Stimulated activated CD8-positive, alpha-beta memory T cell treated with anti-CD3 and anti-CD28 coated beads, Interleukin-7, amount 100 ng/mL, for 24 hours (primary cell): ENCODE measurements at regions not wholly inside any gene's neighbourhood (a gene's known extent, or its start where the extent isn't known, plus 50 kb on each side); places are given as distances from the start of the nearest gene placed in this dataset.

Experiments
- DNase-seq: peaks from one replicate; pipeline ENCODE4 v3.0.0-alpha.2; 2020; ENCODE audit warnings: low read depth

- DNase-seq: no peak
These were observed 1052.0 kb downstream of the TBC1D22A start for GRCh38 chr22:47814474-47814873.

- DNase-seq: no peak
These were observed 1051.2 kb downstream of the TBC1D22A start for GRCh38 chr22:47813661-47814060.

DNA sequence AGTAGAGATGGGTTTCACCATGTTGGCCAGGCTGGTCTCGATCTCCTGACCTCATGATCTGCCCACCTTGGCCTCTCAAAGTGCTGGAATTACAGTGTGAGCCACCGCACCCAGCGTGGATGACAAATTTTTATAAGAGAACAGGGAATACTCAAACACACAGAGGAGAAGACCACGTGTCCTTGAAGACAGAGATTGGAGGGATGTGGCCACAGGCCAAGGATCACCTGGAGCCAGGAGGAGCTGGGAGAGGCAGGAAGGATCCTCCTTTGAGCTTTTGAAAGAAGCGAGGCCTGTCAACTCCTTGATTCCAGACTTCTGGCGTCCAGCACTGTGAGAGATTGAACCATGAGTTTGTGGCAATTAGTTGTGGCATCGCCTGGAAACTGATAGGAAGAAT lies 1049.5 kb downstream of the TBC1D22A start:
- DNase-seq: no peak

- DNase-seq: no peak
These were observed 1048.4 kb downstream of the TBC1D22A start for GRCh38 chr22:47810505-47811500.

DNA sequence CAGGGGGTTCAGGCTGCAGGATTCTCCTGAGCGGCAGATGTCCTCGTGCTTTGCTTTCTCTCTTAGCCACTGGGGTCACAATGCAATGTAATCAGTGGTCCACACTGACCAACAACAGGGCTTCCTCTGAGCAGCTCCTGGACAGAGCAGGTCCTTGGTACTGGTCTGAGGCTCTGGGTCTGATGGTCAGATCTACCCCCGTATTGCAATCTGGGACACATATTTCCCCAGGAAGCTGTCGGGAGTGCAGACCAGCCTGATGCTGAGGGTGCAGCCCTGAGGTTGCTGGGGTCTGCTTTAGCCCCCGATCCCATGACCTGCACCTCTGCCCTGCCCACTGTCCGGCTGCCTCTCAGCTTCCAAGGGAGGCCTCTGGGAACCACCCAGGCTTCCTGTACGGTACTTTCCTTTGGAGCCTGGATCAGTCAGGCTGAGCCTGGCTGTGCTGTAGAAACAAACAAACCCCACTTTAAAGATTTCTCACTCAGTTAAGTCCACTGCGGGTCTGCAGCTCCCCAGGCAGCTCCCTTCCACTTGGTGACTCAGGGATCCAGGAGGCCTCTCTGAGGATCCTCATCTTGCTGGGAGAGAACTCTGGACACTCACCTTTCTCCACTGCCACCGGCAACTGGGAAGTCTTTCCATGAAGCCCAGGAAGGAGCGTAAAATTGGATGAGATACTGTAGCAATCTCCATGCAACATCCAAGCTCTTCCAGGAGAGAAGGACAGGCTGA lies 1046.6 kb downstream of the TBC1D22A start:
- no peak for DNase-seq

DNA sequence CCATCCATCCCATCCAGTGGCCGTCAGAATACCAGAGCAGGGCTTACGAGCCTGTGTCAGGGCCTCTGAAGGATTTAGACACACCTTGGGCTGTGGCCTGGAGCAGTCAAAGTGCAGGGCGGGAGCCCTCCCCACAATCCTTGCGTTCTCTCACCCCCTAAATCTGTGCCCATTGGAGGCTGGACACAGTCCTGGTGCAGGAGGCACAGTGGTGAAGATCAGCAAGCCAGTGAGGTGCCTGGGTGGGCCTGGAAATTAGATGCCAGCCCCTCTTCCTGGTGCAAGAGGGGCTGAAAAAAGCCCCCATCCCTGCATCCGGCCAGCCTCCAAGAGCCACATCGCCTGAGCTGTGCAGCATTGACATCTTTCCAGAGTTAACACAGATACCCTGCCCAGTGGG lies 1045.8 kb downstream of the TBC1D22A start:
- DNase-seq: no peak

DNA sequence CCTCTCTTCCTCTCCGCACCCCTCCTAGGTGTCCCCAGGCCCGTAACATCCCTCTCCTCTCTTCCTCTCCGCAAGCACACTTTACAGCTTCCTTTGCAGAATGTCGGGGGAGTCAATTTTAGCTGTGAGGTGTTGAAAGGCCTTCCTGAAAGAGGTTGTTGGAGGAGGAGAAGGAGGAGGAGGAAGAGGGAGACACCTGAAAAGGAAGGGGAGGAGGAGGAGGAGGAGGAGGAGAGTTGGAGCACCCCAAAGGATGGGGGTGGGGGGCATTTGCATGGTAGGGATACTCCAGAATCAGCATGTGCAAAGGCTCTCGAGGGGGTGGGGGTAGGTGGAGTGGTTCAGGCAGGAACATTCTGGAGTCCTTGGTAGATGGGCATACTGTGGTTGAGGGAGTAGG lies 1045.1 kb downstream of the TBC1D22A start:
- DNase-seq: no peak

GRCh38 chr22:47806894-47807293 lies 1044.4 kb downstream of the TBC1D22A start:
- no peak for DNase-seq

DNA sequence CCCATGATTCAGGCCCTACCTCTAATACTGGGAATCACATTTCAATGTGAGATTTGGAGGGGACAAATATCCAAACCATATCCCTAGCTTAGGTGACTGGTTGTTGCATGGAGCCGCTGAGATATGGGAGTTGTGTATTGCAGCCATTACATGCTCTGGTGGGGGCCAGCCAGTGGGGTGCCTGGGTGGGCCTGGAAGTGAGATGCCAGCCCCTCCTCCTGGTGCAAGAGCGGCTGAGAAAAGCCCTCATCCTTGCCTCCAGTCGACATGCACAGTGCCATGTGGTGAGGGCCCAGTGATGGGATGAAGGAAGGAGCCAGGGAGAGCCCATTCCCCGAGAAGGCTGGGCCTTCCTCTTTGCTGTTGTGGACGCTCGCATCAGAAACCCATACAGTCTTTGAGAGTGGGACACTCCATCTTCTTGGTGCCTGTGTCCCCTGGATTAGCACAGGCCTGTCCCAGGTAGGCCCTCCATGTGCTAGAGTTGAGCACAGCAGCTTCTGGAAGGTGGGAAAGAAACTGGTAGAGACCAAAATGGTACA lies 1043.0 kb downstream of the TBC1D22A start:
- DNase-seq: no peak

GRCh38 chr22:47804281-47804680 lies 1041.8 kb downstream of the TBC1D22A start:
- no peak for DNase-seq

DNA sequence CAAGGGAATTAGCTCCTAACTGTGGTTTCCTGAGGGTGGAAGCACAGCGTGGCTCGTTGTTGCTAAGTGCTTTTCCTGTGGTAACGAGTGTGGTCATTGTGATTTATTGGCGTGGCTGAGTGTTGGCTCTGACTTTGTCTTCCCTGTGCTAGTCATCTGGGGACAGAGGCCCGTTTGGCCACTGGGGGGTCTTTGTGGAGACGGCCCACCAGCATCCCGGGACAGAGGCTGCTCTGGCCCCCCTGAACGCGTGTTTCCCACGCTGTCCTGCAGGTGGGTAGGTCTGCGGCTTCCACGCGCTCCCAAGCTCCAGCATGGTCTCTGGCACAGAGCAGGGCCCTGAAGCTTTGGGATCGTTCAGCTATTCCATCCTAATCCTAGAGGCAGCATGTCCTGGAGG lies 1040.0 kb downstream of the TBC1D22A start:
- DNase-seq: no peak

GRCh38 chr22:47801541-47802245 lies 1039.2 kb downstream of the TBC1D22A start:
- no peak for DNase-seq

- DNase-seq: no peak
These were observed 1035.8 kb downstream of the TBC1D22A start for GRCh38 chr22:47798229-47798628.

GRCh38 chr22:47797342-47797945 lies 1035.0 kb downstream of the TBC1D22A start:
- no peak for DNase-seq

DNA sequence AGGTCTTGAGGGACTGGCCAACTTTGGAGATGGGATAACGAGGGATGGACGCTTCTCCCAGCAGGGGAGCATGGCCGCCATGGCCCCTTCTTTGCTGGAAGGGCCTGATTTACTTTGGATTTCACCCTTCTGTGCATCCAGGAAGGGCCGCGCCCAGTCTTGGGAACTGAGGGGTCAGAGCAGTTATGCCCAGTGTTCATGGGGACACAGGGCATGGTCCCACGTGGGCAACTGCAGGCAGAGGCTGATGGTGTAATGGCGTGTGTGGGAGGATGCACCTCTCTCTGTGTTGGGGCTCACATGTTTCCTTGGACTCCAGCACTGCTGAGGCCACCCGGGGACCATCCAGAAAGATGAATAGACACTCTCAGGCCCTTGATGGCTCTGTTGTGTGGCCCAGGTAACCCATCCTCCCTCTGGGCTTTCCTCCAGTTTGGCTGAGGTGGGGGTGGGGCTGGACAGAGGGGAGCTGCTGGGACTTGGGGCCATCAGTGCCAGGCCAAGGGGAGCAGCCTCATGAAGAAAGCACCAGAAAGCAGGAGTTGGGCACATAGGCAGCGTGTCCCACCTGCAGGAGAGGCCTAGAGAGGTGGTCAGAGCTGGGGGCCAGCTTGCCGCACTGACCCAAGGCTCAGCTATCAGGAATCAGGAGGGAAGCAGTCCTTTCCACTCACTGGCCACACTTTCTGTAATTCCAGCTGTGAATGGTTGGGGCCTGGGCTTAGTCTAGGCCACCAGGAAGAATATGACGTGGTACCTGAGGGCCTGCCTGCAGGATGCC lies 1033.9 kb downstream of the TBC1D22A start:
- DNase-seq: no peak

- DNase-seq: no peak
These were observed 1033.2 kb downstream of the TBC1D22A start for GRCh38 chr22:47795477-47796127.

DNA sequence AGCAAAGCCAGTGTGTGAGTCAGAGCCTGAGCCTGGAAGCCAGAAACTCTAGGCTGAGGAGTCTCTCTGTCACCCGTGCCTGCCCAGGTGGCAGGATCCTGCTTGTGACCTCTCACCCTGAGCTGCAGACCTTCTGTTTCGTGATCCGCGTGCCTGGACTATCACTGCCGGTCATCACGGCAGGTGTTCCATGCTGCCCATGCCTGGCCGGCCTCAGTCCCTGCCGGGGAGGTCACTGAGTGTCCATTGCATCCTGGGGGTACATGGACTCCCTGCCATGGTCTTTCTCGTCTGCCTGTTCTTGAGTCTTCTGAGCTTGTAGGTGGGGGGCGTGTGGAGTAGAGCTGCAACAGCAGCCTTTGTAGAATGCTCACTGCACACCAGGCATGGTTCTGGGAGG lies 1032.4 kb downstream of the TBC1D22A start:
- DNase-seq: no peak

GRCh38 chr22:47793304-47794101 lies 1031.1 kb downstream of the TBC1D22A start:
- DNase-seq: no peak

DNA sequence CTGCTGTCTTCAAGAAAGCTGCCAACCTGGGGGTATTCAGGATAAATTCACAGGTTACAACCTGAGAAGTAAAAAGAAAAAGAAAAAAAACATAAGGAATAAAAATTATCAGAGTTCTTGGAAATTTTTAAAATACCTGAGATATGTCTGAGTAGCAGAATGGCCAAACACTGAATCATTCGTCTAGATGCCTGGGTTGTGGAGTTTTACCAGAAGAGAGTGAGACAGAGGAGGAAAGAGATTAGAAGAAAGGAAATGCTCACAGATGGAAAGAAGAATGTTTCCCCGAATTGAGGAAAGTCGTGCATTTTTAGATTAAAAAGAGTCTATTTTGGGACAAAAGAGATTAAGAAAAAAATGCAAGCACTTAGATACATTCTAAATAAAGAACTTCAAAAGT lies 1026.7 kb downstream of the TBC1D22A start:
- no peak for DNase-seq

DNA sequence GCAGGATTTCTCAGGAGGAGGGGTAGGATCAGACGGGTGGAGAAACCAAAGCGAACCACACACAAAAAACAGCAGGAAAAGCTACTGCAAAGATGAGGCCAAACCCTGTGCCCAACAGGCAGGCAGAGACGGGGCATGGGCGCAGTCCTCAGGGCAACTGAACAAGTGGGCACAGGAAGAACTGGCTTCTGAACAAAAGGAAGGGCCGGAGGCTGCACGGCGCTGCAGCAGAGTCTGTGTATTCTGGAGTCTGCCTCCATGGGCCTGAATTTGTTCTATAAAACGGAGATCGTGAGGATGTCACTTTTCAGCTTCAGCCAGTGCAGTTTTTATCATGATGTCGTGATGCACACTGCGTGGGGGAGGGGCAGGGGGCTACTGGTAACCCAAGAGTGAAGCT lies 1026.0 kb downstream of the TBC1D22A start:
- no peak for DNase-seq
